HG02870 (cell line): ENCODE measurements at regions not wholly inside any gene's neighbourhood (a gene's known extent, or its start where the extent isn't known, plus 50 kb on each side); places are given as distances from the start of the nearest gene placed in this dataset.
"Not testable (repeated sequence)": the region's sequence is repeated elsewhere in the genome, so short reads cannot be mapped to it uniquely, and the experiment has no call there.

Source experiments
- ATAC-seq: cut with Tn5 transposase; IDR thresholded peaks from one replicate; pipeline ENCODE4 v1.9.1; 2021; ENCODE audit warnings: mild to moderate bottlenecking, moderate library complexity; ENCODE audit not compliant: unreplicated experiment

- no peak for ATAC-seq
Observed at GRCh38 chr13:50543782-50544181, 299.7 kb downstream of the DLEU7 start.

DNA sequence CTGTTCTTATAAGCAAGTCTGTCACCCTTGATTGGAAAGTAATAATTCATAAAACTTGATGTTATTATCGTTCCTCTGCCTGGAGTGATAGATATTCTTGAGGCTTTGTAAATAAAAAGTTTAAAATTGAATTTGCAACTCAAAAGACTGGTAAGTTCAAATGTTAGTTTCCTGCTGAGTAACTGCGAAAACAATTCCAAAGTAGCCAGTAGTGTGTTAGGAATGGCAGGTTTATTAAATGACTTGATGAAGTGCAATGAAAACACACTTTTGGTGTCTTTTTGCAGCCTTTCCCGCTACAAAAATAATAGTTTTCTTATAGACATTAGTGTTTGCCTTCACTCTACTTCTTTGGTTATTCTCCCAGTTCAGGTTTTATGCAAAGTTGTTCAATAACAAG lies 299.3 kb downstream of the DLEU7 start:
- no peak for ATAC-seq

- ATAC-seq, result not testable (repeated sequence)
Observed at GRCh38 chr13:50547175-50547574, 296.3 kb downstream of the DLEU7 start.

GRCh38 chr13:50548586-50548985 lies 294.9 kb downstream of the DLEU7 start:
- ATAC-seq, result no peak

DNA sequence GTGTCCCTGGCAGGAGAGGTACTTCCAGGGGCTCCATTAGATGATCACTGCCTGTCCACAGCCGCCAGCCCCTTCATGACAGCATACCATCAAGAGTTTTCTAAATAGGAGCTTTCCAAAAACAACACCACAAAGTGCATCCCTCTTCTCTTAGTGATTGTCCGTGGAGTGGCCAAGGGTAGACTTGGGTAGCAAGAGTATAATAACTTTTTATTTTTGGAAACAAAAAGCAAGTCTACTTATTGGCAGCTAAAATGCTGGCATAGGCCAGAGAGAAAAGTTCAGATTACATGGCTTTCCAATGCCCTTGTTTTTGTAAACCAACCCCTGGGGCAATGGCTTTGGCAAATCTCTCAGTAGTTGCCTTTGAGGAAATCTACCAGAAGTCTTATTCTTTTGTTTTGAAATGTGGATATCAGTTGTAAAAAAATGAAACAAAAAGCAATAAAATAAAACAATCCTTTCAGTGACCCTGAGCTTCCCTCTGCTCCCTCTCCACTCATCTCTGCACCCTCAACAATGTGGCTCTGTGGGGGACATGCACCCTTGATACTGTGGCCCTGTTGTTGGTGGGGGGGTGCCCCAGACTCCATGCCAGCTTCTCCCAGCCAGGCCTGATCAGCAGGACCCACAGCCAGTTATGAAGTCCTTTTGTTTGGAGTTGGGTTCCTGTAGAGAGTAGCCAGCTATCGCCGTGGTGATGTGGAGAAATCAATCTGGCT lies 294.1 kb downstream of the DLEU7 start:
- ATAC-seq, result no peak

DNA sequence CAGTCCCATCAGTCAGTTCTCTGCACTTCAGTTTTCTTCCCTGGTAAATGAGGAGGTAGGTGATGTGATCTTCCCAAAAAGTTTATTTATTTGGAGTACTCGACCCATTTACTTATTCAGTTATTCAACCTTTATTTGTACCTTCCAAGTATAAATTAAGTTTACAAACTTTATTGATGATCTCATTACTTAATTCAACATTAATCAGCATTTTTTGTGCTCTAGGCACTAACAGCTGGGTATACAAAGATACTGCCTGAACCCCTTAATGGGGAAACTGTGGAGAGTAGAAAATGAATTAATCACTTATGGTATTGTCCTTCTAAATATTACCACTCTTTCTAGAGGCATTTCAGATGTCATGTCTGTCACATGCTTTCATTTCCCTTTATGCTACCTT lies 293.3 kb downstream of the DLEU7 start:
- ATAC-seq, result no peak

GRCh38 chr13:50552424-50552966 lies 291.0 kb downstream of the DLEU7 start:
- no peak for ATAC-seq

DNA sequence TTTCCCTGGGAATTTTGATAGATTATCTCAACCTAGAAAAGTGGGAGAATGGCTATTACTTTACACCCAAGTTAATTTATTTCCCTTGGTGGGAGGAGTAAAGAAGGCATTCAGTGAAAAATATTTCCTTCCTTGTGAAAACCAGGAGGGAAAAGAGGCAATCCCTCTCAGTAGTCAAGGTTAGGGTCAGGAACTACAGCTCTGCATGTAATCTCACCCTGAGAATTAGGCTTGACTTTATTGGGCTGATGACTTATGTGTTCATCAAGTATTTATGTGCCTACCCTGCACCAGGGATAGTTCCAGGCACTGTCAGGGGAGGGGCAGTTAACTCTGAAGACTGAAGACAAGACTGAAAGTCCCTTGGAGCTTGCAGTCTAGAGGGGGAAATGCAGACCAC lies 281.8 kb downstream of the DLEU7 start:
- no peak for ATAC-seq

GRCh38 chr13:50566646-50567045 lies 276.8 kb downstream of the DLEU7 start:
- ATAC-seq, result no peak

- ATAC-seq, result no peak
Observed at GRCh38 chr13:50572129-50572528, 271.4 kb downstream of the DLEU7 start.

DNA sequence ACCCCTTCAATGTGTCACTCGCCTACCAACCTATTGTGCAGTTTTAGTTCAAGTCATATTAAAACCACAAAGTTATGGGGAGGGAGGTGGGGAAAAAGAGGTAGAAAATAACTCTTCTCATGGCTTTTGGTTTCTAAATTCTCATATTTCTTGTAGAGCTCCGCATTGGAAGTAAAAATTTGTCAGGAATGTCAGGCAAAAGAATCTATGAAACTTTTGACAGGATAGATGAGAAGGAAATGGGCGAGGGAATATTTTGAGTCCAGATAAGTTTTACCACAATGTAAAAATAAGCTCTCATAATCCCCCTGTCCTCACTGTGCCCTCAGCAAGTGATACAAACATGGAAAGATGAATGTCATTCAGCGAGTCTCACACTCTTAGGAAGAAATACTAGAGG lies 270.4 kb downstream of the DLEU7 start:
- no peak for ATAC-seq

DNA sequence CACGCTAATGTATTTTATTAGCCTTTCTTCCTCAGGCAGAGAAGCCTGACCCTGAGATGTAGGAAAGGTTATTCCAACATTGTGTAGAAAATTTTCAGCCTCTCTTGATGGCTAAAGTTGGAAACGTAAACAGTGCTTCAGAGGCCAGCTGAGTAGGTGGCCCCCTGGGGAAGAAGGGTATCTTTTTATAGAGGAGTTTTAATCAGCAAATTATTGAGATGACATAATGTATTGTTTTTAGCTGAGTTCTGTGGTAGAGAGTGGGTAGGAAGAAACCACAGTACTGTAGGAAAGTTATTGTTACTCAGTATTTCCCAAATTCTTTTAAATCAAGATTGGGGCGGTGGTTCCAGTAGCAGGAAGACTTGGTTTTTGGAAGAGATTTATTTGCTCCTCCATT lies 268.8 kb downstream of the DLEU7 start:
- ATAC-seq, result no peak

DNA sequence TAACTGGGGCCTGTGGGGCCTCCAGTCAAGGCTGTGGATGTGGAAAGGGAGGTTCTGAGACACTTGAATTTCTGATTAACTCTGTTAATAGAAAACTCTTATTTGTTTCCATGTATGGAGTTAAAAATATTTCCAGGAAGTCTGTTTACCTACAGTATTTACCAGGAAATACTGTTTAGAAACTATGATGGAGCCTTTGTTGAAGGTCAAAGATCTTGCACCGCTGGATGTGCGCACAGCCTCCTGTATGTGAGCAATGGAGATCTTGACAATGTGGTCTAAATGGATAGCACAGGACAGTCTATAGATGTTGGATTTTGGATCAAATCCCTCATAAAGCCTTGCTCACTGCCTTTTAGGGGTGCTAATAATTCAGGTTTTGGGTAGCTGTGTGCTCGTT lies 268.4 kb downstream of the DLEU7 start:
- ATAC-seq, result no peak

- no peak for ATAC-seq
Observed at GRCh38 chr13:50576156-50576555, 267.3 kb downstream of the DLEU7 start.

DNA sequence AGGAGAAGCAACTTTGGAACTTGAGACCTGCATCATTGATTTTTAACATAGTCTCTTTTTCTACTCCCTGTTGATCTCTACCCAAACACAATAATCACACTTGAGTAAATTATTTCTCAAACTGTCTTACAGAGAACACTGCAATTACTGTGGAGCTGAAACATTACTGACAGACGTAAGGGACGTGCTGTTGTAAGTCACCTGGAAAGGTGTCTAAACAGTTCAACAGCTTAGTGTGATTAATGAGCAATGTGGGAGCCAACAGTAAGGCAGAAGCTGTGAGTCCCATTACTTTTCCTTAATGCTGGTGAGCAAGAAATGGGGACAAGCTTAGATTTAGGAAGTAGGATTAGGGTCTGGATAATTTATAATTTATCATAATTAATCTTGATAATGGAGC lies 265.7 kb downstream of the DLEU7 start:
- ATAC-seq, result no peak

DNA sequence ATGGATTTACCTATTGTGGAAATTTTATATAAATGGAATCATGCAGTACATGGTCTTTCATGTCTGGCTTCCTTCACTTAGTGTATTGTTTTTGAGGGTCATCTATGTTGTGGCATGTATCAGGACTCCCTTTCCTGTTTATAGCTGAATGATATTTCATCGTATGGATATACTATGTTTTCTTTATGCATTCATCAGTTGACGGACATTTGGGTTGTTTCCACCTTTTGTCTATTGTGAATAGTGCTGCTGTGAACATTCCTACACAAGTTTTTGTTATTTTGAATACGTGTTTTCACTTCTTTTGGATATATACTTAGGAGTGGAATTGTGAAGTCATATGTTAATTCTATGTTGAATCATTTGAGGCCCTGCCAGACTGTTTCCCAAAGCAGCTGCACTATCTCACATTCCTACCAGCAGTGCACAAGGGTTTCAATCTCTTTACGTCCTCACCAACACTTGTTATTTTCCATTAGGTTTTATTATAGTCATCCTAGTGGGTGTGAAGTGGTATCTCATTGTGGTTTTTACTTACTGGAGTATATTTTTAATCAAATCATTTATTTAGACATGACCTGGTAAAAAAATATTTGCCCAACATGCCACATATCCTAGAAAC lies 262.7 kb downstream of the DLEU7 start:
- no peak for ATAC-seq

DNA sequence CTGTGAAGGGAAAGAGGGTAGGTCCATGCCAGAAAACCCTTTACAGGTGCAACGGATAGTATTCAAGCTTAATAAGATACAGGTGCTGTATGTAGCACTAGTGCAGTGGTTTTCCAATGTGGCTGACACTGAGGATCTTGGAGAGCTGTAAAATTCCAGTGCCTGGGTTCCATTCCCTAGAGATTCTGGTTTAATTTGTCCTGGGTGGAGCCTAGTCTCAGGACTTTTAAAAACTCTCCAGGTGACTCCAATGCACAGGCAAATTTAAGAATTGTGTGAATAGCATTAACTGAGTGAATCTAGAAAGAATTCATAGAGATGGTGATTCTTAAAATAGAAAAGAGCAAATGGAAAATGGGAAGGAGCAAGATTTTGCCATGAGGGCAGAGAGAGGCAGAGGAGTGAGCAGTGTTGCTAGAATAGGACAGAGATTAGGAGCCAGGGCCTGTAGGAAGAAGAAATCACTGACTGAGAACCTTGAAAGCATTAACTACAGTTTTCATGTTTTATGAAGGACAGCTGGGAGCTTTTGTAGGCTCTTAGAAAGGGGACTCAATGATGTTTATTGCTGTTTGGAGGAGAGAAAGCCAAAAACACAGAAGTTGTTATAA lies 261.8 kb downstream of the DLEU7 start:
- ATAC-seq, result no peak

- no peak for ATAC-seq
Observed at GRCh38 chr13:50584856-50585580, 258.5 kb downstream of the DLEU7 start.

DNA sequence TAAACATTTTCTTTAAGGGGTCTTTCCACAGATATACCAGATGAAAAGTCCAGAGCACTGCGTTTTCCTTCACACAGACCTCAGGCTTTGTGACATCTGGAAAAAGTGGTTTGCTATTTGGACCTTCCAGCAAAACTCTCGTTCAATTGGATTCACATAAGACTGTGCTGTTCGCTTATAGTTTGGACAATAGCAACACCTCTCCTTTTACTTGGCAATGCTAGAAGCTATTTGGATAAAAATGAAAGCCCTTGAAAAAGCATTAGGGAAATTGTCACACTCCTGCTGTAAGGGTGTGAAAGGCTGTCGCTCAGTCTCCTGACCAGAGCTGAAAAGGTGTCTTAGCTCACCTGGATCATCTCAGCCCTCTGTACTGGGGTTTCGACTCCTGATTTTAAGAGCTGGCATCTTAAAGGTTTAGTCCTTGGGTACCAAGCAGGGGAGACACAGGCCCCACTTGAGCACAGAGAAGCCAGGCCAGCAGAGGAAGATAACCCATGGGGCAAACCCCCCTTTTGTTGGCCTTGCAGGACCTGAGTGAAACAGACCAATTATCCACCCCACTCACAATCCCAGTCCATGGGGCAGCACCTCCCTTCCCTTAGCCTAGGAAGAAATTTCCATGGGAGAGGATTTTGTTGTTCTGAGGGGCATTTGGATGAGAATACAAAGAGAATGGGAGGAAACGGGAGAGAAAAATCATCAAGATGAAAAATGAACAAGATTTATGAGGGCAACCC lies 257.6 kb downstream of the DLEU7 start:
- ATAC-seq, result no peak

GRCh38 chr13:50586414-50587083 lies 256.9 kb downstream of the DLEU7 start:
- no peak for ATAC-seq
